NCI-H510A treated with DMSO at 0.1 percent for 48 hours (cell line): ENCODE measurements at regions not wholly inside any gene's neighbourhood (a gene's known extent, or its start where the extent isn't known, plus 50 kb on each side); places are given as distances from the start of the nearest gene placed in this dataset.

Experiments used
- DNase-seq: peaks from one replicate; lab custom pipeline; 2025; lab: John Stamatoyannopoulos, UW

DNA sequence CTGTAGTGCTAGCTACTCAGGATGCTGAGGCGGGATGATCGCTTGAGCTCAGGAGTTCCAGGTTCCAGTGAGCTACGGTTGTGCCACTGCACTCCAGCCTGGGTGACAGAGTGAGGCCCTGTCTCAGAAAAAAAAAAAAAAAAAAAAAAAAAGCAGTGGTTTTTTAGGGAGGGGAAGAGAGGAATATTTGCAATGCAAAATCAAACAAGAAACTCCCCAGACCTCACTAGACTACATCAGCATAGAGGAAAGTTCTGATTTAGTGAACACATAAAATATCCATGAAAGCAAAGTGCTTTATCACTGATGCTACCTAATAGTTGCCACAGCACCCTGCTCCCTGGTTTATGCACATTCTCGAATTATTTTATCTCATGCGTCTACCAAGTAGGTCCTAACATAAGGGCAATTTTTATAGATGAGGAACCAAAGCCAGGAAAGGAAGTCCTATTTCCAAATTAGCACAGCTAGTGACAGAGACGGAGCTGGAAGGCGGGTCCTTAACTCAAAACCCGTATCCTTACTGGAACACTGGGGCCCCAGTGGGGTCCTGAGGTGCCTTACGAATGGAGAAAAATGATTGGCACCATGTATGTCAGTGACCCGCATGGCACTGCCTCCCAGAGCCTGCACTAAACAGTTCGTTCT lies 50.7 kb upstream of the GPR157 start:
- no peak for DNase-seq

GRCh38 chr1:9180111-9180819 lies 51.4 kb upstream of the GPR157 start:
- DNase-seq: peak; percentile 43

DNA sequence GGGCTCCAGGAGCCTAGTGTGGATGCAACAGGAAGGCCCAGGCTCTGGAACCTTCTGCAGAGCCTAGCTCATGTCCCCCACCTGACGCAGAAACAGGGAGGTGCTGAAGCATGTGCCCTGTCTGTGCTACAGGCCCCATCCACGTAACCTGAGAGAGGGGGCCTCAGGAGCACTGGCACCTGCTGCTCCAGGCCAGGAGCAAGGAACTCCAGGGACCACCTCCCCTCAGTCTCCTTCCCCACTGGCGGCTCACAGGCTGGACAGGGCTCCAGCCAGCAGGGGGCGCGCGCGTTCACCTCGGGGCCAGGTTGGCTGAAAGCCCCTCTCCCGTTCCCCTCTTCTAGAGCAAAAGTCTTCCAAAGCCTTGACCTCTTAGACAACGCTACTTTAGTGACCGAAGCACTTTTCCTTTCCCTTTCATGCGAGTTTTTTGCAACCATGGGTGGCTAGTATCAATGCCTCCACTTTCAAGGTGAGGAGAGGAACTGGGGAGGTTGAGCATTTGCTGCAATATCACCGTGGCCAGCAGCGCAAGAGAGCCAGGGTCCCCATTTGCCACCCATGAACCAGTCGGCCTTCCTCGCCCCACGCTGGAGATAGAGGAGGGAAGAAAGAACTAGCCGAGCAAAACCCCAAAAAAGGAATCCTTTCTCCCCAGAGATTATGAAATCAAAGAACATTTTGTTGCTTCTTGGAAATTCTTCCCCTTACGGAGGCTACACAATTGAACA lies 52.4 kb upstream of the GPR157 start:
- peak; percentile 55 for DNase-seq

DNA sequence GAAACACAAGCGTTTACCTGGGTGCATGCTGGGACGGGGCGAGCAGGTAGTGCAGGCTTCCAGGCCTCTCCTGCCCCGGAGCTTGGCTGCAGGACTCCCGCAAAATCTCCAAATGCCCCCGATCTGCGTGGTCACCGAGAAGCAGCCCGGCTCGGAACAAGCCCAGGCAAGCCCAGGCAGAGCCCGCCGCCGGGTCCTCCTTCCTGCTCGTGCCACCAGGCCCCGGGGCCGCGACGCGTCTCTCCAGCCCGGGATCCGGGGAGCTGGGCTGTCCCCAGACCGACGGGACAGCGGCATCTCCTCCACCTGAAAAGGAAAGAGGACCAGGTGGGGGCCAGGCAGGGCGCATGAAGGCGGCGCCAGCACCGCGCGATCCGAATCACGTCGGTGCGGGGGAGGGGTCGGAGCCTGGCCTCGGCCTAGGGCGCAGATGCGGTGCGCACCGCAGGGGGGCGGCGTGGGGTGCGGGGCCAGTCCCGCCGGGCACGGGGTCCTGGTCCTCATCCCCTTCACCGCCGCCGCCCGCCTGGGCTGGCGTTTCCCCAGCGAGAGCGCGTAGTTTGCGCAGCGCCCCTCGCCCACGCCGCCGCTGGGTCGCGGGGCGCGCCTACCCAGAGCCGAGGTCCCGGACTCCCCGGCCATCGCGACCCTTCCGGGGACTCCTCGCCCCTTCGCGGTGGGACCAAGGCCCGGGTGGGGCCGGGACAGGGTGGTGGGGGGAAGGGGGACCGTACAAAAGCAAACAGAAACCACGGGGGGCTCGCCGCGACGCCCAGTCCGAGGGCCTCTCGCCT lies 52.4 kb upstream of the H6PD start:
- peak; percentile 93 for DNase-seq

DNA sequence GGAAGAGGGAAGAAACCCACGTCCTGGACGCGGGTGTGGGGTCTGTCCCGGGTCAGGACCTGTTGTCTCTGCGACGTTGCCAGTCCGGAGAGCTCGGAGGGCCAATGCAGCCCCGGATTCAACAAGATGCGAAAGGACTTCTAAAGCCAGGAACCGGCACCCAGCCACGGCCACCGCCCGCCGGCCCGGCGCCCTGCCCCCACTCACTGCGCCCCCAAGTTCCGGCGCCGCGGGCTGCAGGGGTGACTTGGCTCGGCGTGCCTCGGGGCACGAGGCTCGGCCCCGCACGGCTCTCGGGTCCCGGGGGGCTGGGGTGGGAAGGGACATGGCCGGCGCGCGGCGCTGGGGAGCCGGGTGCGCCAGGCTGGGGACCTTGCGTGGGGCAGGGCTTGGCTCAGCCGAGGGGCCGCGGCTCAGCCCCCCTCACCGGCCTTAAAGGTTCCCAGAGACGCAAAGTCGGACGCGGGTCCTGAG lies 51.8 kb upstream of the H6PD start:
- DNase-seq: no peak

- DNase-seq: no peak
Observed at GRCh38 chr1:9183441-9183840, 51.1 kb upstream of the H6PD start.

DNA sequence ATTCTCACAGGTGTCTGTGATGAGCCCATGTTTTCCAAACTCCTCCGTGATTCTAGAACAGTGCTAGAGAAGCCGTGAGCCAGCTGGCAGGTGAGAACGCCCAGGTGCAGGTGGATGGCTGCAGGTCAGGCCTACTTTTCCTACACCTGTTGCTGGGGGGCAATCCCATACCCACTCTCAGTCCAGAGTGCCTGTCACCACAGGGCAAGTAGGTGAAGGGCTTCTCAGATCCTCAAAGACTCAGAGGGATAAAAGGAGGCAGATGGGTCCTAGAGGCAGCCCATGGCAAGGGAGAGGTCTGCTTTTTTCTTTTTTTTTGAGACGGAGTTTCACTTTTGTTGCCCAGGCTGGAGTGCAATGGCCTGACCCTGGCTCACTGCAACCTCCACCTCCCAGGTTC lies 50.7 kb upstream of the H6PD start:
- peak; percentile 71 for DNase-seq

GRCh38 chr1:9184749-9185148 lies 49.8 kb upstream of the H6PD start:
- DNase-seq: no peak
